Neutrophil (primary cell): ENCODE measurements at regions not wholly inside any gene's neighbourhood (a gene's known extent, or its start where the extent isn't known, plus 50 kb on each side); places are given as distances from the start of the nearest gene placed in this dataset.

Experiments used
- H3K27ac ChIP-seq: fragments of 200-600 bp; sonication (generic); 2 replicates; pipeline ENCODE4 v1.5.1; 2016; ENCODE audit warnings: mild to moderate bottlenecking, moderate library complexity
- H3K27me3 ChIP-seq: fragments of 200-600 bp; sonication (generic); 2 replicates; pipeline ENCODE4 v1.6.0; 2016; ENCODE audit warnings: mild to moderate bottlenecking
- H3K36me3 ChIP-seq: fragments of 200-600 bp; sonication (generic); 2 replicates; pipeline ENCODE4 v1.5.1; 2017
- H3K4me1 ChIP-seq, 2 experiments: fragments of 200-600 bp in 1 of 2; sonication (generic) in 1 of 2; 1 replicate in 1 of 2; 2 replicates in 1 of 2; pipeline versions ENCODE4 v1.5.1 to v1.6.1; 2013 to 2016; ENCODE audit warnings: low read depth in 1 of 2, low read length in 1 of 2, mild to moderate bottlenecking in 1 of 2, moderate library complexity in 1 of 2; ENCODE audit not compliant: control insufficient read depth in 1 of 2, insufficient read depth in 1 of 2
- H3K4me3 ChIP-seq, 2 experiments: fragments of 200-600 bp in 1 of 2; sonication (generic) in 1 of 2; 1 replicate in 1 of 2; 2 replicates in 1 of 2; pipeline ENCODE4 v1.5.1; 2013 to 2016; ENCODE audit warnings: low read depth in 1 of 2, low read length in 1 of 2, mild to moderate bottlenecking in 1 of 2, moderate library complexity in 1 of 2
- H3K9me3 ChIP-seq: fragments of 200-600 bp; sonication (generic); 2 replicates; pipeline ENCODE4 v1.5.1; 2016
- TF ChIP-seq, protein P1 (sequence below): fragments of 200-600 bp; sonication (generic); IDR thresholded peaks from 2 replicates; pipeline ENCODE4 v1.5.1; 2016; ENCODE audit warnings: antibody characterized with exemption

DNA sequence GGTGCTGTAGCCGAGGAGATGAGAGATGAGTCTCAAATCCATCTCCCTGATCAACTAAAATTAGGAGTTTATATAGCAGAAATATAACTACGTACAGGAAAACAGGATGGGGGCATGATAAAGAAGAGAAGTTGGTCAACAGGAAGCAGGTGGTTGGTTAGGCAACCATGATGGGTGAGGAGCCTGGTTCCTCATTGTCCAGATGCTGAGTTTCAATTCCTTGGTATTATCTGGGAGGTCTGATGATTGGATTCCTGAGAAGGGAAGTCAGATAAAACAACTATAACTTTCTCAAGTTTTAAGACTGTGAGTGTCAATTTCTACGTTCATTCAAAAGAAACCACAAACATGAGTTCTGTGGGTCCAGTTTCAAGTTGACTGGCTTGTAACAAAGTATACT lies 323.9 kb downstream of the MTRR start:
- Histone ChIP-seq H3K27me3 (no peaks in the 10 kb centered on the region), H3K36me3 (no peaks in the 10 kb centered on the region), H3K4me1 (no peaks in the 10 kb centered on the region), H3K27ac (no peak overlapping the region), H3K9me3 (no peaks in the 10 kb centered on the region), H3K4me3 (no peak overlapping the region)
- TF ChIP-seq, protein P1, sequence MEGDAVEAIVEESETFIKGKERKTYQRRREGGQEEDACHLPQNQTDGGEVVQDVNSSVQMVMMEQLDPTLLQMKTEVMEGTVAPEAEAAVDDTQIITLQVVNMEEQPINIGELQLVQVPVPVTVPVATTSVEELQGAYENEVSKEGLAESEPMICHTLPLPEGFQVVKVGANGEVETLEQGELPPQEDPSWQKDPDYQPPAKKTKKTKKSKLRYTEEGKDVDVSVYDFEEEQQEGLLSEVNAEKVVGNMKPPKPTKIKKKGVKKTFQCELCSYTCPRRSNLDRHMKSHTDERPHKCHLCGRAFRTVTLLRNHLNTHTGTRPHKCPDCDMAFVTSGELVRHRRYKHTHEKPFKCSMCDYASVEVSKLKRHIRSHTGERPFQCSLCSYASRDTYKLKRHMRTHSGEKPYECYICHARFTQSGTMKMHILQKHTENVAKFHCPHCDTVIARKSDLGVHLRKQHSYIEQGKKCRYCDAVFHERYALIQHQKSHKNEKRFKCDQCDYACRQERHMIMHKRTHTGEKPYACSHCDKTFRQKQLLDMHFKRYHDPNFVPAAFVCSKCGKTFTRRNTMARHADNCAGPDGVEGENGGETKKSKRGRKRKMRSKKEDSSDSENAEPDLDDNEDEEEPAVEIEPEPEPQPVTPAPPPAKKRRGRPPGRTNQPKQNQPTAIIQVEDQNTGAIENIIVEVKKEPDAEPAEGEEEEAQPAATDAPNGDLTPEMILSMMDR, result no peak

DNA sequence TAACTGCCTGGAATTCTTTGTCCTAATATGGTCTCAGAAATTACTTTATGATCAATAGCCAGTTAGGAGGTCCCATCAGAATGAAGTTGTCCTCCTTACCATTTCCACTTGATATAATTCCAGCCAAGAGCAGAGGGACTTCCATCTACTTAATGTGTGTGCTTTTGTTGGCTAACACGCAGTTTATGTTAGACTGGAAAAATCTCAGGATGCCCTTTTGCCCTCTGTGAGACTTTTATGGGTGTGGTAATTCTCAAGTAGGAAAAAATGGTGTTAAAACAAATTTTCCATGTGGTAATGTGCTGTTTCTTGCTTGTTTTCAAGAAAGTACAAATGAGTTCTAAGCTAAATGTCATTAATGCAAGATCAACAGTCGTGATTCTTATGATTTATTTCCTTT lies 327.1 kb downstream of the MTRR start:
- Histone ChIP-seq H3K9me3 (no peaks in the 10 kb centered on the region), H3K36me3 (no peaks in the 10 kb centered on the region), H3K4me1 (no peaks in the 10 kb centered on the region), H3K27me3 (no peaks in the 10 kb centered on the region), H3K4me3 (no peak overlapping the region), H3K27ac (no peak overlapping the region)
- TF ChIP-seq, protein P1, result no peak

DNA sequence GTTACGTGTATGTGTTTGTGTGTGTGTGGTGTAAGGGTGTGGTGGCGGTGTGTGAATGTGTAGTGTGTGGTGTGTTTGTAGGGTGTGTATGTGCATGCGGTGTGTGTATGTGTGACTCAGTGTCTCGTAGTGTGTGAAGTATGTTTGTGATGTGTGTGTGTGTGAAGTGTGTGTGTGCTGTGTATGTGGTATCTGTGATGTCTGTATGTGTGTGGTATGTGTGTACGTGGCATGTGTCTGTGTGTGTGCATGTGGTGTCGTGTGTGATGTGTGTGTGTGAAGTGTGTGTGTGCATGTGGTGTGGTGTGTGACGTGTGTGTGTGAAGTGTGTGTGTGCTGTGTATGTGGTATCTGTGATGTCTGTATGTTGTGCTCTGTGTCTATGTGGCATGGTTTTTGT lies 339.4 kb downstream of the MTRR start:
- TF ChIP-seq, protein P1, result no peak
- H3K9me3 ChIP-seq, result no peaks in the 10 kb centered on the region
- no peaks in the 10 kb centered on the region for H3K36me3 ChIP-seq
- H3K27ac ChIP-seq, result no peak overlapping the region
- no peaks in the 10 kb centered on the region for H3K4me1 ChIP-seq
- no peak overlapping the region for H3K4me3 ChIP-seq
- no peaks in the 10 kb centered on the region for H3K27me3 ChIP-seq

DNA sequence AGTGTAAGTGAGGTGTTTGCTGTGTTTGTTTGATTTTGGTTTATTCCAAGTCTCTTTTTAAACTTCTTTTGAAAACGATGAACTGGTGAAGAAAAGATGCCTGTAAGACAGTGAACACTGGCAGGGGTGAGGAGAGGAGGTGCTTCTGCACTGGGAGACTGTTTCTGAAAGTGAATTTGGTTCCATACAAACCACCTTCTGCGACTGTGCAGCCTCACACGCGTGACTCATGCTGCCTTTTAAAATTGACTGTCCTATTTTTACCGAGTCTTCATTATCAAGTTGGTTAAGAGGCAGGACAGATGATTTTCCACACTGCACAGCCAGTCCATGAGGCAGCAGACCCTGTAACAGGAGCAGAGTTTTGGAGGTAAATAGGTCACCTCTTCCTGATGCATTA lies 340.6 kb downstream of the MTRR start:
- TF ChIP-seq, protein P1, result no peak
- Histone ChIP-seq H3K27ac (no peak overlapping the region), H3K4me1 (no peaks in the 10 kb centered on the region), H3K27me3 (no peaks in the 10 kb centered on the region), H3K36me3 (no peaks in the 10 kb centered on the region), H3K9me3 (no peaks in the 10 kb centered on the region), H3K4me3 (no peak overlapping the region)

DNA sequence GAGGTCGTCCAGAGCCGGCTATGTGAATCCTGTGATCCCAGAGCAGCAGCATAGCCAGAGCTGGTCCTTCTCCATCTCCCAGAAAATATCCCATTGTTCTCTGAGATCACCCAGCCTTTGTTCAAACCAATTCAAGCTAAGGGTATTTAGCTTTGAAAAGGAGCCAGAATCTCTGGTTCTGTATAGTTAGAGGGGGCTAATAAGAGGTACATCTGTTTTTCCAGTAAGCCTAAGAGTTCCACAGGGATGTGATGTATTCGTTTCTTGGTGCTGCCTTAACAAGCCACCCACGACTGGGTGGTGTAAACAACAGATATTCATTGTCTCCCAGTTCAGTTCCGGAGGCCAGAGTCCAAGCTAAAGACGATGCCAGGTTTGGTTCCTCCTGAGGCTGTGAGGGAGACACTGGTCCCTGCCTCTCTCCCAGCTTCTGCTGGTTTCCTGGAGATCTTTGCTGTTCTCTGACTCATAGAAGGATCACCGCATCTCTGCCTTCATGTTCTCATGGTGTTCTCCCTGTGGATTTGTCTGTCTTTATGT lies 344.8 kb downstream of the MTRR start:
- Histone ChIP-seq H3K4me1 (no peaks in the 10 kb centered on the region), H3K27ac (no peak overlapping the region), H3K4me3 (no peak overlapping the region), H3K27me3 (no peaks in the 10 kb centered on the region), H3K36me3 (no peaks in the 10 kb centered on the region), H3K9me3 (no peaks in the 10 kb centered on the region)
- TF ChIP-seq, protein P1, result no peak

DNA sequence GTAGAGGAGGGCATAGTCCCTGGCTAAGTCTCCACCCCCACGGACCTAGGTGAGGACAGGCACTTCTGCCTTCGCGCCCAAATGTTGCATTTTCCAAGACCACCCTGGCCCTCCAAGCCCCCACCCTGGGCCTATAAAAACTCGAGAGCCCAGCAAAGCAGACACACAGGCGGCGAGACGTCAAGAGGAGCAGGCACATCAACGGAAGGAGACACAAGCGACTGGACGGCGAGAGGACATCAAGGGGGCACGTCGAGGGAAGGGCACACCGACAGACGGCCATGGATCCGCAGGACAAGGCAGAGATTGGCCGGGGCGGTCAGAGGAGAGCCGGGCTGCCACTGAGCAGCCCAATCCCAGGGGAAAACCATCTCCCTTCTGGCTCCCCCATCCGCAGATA lies 348.0 kb downstream of the MTRR start:
- Histone ChIP-seq H3K9me3 (no peaks in the 10 kb centered on the region), H3K4me3 (no peak overlapping the region), H3K27me3 (no peaks in the 10 kb centered on the region), H3K36me3 (no peaks in the 10 kb centered on the region), H3K4me1 (no peaks in the 10 kb centered on the region), H3K27ac (no peak overlapping the region)
- TF ChIP-seq, protein P1, result no peak
